Testis (tissue), 2 donors: ENCODE measurements at regions not wholly inside any gene's neighbourhood (a gene's known extent, or its start where the extent isn't known, plus 50 kb on each side); places are given as distances from the start of the nearest gene placed in this dataset.

ENCODE experiments used
- DNase-seq: peaks from one replicate; pipeline ENCODE4 v3.0.0-alpha.2; 2019
- H3K27ac ChIP-seq, 2 donors: fragments of 200-600 bp; sonication (generic); one replicate each; pipeline ENCODE4 v1.5.1; 2019
- H3K27me3 ChIP-seq: fragments of 200-600 bp; sonication (generic); one replicate; pipeline ENCODE4 v1.5.1; 2019
- H3K36me3 ChIP-seq: fragments of 200-600 bp; sonication (generic); one replicate; pipeline ENCODE4 v1.5.1; 2017; ENCODE audit warnings: low read depth; ENCODE audit errors: missing control alignments
- H3K4me1 ChIP-seq: fragments of 200-600 bp; sonication (generic); one replicate; pipeline ENCODE4 v1.5.1; 2019
- H3K4me3 ChIP-seq, 2 donors: fragments of 200-600 bp; sonication (generic); one replicate each; pipeline ENCODE4 v1.5.1; 2017 to 2019
- H3K9me3 ChIP-seq: fragments of 200-600 bp; sonication (generic); one replicate; pipeline ENCODE4 v1.5.1; 2017
- POLR2A ChIP-seq: fragments of 450-650 bp; IDR thresholded peaks from one replicate; pipeline ENCODE4 v1.6.1; 2017; ENCODE audit warnings: antibody characterized with exemption, mild to moderate bottlenecking, moderate library complexity
- WGBS, 2 donors: methylation state at CpG; one replicate each; pipeline ENCODE4 v1.1.5; 2018; 5-methylcytosine and 5-hydroxymethylcytosine counted together
- intact Hi-C: fragments of 100-400 bp; cut with DNase I; formaldehyde crosslinking; loops from one replicate; pipeline ENCODE4 v1.15.1; 2023; ENCODE audit warnings: low total_unique reads
- TF ChIP-seq, protein P1 (sequence below), 3 experiments: fragments of 450-650 bp in 2 of 3; fragments of 200-600 bp in 1 of 3; sonication (generic) in 1 of 3; IDR thresholded peaks; one replicate each; pipeline ENCODE4 v1.5.1; 2016 to 2019; ENCODE audit warnings: antibody characterized with exemption in 3 of 3, mild to moderate bottlenecking in 2 of 3, moderate library complexity in 1 of 3

DNA sequence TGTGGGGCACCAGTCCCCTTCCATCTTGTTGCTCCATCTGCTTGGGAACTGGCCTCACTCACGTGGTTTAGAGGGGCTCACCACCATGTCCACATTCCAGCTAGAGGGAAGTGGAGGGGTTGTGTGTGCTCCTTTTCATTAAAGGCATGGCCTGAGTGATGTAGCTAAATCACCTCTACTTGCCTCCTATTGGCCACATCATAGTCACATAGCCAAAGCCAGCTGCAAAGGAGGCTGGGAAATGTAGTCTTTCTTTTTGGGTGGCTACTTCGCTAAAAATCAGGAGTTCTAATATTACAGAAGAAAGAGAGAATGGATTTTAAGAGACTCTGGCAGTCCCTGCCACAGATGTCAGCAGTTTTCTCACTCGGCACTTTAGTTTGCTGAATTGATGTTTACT is 63.0 kb upstream of the ALX4 start:
- TF ChIP-seq POLR2A, result no peak
- TF ChIP-seq, protein P1, sequence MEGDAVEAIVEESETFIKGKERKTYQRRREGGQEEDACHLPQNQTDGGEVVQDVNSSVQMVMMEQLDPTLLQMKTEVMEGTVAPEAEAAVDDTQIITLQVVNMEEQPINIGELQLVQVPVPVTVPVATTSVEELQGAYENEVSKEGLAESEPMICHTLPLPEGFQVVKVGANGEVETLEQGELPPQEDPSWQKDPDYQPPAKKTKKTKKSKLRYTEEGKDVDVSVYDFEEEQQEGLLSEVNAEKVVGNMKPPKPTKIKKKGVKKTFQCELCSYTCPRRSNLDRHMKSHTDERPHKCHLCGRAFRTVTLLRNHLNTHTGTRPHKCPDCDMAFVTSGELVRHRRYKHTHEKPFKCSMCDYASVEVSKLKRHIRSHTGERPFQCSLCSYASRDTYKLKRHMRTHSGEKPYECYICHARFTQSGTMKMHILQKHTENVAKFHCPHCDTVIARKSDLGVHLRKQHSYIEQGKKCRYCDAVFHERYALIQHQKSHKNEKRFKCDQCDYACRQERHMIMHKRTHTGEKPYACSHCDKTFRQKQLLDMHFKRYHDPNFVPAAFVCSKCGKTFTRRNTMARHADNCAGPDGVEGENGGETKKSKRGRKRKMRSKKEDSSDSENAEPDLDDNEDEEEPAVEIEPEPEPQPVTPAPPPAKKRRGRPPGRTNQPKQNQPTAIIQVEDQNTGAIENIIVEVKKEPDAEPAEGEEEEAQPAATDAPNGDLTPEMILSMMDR (IDR thresholded peaks at IDR 0.05), result no peak
- DNase-seq, result no peak
- Histone ChIP-seq H3K4me1 (no peaks in the 10 kb centered on the region), H3K27me3 (no peaks in the 10 kb centered on the region), H3K4me3 (no peak overlapping the region), H3K27ac (no peak overlapping the region), H3K36me3 (no peaks in the 10 kb centered on the region), H3K9me3 (no peaks in the 10 kb centered on the region)
- intact Hi-C loops, result loop anchor here (10.0 kb wide), 1 partner anchor 58 kb away; the partner anchor contains the start of gene ALX4
- WGBS, 2 donors, result 77 to 83% methylated on average over 3 of the region's 3 CpGs

GRCh38 chr11:44374001-44374400 is 64.1 kb upstream of the ALX4 start:
- no peaks in the 10 kb centered on the region for H3K36me3 ChIP-seq
- no peaks in the 10 kb centered on the region for H3K4me1 ChIP-seq
- TF ChIP-seq POLR2A, result no peak
- TF ChIP-seq, protein P1 (IDR thresholded peaks at IDR 0.05), result no peak
- DNase-seq, result no peak
- H3K27me3 ChIP-seq, result no peaks in the 10 kb centered on the region
- intact Hi-C loops, result loop anchor here (10.0 kb wide), 1 partner anchor 59 kb away; the partner anchor contains the start of gene ALX4
- no peak overlapping the region for H3K4me3 ChIP-seq
- no peak overlapping the region for H3K27ac ChIP-seq
- H3K9me3 ChIP-seq, result no peaks in the 10 kb centered on the region

DNA sequence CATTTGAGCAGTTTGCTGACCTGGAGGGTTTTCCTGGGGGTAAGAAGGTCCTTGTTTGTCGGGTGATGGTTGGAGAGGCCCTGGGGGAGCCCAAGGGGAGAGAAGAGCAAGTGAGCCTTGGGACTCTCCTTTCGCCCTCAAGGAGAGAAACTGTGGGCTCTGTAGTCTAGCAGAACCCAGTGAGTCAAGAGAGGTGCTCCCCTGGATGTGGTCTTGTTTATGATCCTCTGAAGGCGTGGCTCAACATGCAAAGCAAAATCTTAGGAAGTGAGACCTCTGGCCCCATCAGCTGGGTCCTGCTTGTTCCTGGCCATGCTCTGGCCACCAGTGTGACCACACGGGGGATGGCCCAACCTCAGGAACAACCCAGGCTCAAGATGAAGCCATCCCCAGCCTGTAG is 66.5 kb upstream of the ALX4 start:
- Histone ChIP-seq H3K4me1 (no peaks in the 10 kb centered on the region), H3K27me3 (no peaks in the 10 kb centered on the region), H3K9me3 (no peaks in the 10 kb centered on the region), H3K36me3 (no peaks in the 10 kb centered on the region), H3K4me3 (no peak overlapping the region), H3K27ac (no peak overlapping the region)
- TF ChIP-seq, protein P1 (IDR thresholded peaks at IDR 0.05), result no peak
- no peak for TF ChIP-seq POLR2A
- DNase-seq, result no peak
- 85 to 100% methylated on average over 3 to 4 of the region's 4 CpGs for WGBS, 2 donors
- intact Hi-C loops, result loop anchor here (10.0 kb wide), 1 partner anchor 62 kb away; the partner anchor contains the start of gene ALX4

DNA sequence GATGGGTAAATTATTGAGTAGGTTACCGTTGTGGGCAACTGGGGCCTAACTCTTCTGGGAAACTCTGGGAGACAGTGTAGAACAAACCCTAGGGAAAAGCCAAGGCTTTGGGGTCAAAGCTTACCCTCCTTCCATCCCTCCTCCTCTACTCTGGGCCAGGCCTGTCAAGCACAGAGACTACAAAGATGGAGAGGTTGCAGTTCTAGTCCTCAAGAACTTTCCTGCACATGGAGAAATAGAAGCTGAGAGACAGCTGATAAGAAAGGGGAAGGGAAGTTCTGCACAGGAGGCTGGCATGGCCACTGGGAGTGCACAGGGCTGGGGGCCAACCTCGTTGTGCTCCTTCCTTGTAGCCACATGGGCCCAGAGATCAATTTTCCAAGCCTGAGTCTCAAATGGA is 67.2 kb upstream of the ALX4 start:
- no peak for DNase-seq
- WGBS, 2 donors, result 86 to 90% methylated on average over 2 of the region's 2 CpGs
- no peak overlapping the region for H3K27ac ChIP-seq
- intact Hi-C loops, result loop anchor here (10.0 kb wide), 1 partner anchor 62 kb away; the partner anchor contains the start of gene ALX4
- no peaks in the 10 kb centered on the region for H3K27me3 ChIP-seq
- no peak overlapping the region for H3K4me3 ChIP-seq
- no peaks in the 10 kb centered on the region for H3K4me1 ChIP-seq
- no peak for TF ChIP-seq POLR2A
- TF ChIP-seq, protein P1 (IDR thresholded peaks at IDR 0.05), result no peak
- no peaks in the 10 kb centered on the region for H3K9me3 ChIP-seq
- H3K36me3 ChIP-seq, result no peaks in the 10 kb centered on the region

DNA sequence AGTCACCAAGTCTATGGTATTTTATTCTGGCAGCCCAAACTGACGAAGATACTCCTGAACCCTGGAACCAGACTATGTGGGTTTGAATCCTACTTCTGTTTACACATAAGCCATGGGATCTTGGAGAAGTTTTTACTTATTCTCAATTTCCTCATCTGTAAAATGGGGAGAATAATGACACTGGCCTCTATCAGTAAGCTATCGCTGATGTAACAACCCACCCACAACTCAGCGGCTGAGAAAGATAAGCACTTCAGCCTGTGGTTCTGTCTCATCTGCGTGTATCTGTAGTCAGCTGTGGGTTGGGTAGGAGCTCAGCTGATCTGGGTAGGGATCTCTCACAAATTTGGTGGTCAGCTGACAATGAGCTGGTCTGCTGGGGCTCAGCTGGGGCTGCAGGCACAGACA is 68.0 kb upstream of the ALX4 start:
- DNase-seq, result no peak
- H3K4me3 ChIP-seq, result no peak overlapping the region
- intact Hi-C loops, result loop anchor here (10.0 kb wide), 1 partner anchor 63 kb away; the partner anchor contains the start of gene ALX4
- H3K9me3 ChIP-seq, result no peaks in the 10 kb centered on the region
- TF ChIP-seq, protein P1 (IDR thresholded peaks at IDR 0.05), result no peak
- no peak for TF ChIP-seq POLR2A
- no peaks in the 10 kb centered on the region for H3K36me3 ChIP-seq
- H3K4me1 ChIP-seq, result no peaks in the 10 kb centered on the region
- no peak overlapping the region for H3K27ac ChIP-seq
- WGBS, 2 donors, result 84 to 92% methylated on average over 4 of the region's 4 CpGs
- H3K27me3 ChIP-seq, result no peaks in the 10 kb centered on the region
